Cardiac muscle cell (in vitro differentiated cells and primary cell): ENCODE measurements at regions not wholly inside any gene's neighbourhood (a gene's known extent, or its start where the extent isn't known, plus 50 kb on each side); places are given as distances from the start of the nearest gene placed in this dataset.

ENCODE experiments used
- DNase-seq, 2 donors: peaks; one replicate each; pipeline versions ENCODE4 v3.0.0 to v3.0.0-alpha.2; 2010 to 2017; ENCODE audit warnings: low read depth in 1 of 2, low spot score in 1 of 2
- H3K27ac ChIP-seq: fragments of 200-600 bp; sonication (generic); 2 replicates; pipeline ENCODE4 v1.5.1; 2016
- H3K27me3 ChIP-seq: fragments of 200-600 bp; sonication (generic); 2 replicates; pipeline ENCODE4 v1.6.0; 2016; ENCODE audit warnings: control low read depth
- H3K36me3 ChIP-seq: fragments of 200-600 bp; sonication (generic); 2 replicates; pipeline ENCODE4 v1.5.1; 2016; ENCODE audit warnings: control low read depth
- H3K4me1 ChIP-seq: fragments of 200-600 bp; sonication (generic); 2 replicates; pipeline ENCODE4 v1.8.1; 2017; ENCODE audit warnings: low read depth, mild to moderate bottlenecking, mixed run types
- H3K4me3 ChIP-seq: fragments of 200-600 bp; sonication (generic); 2 replicates; pipeline ENCODE4 v1.5.1; 2016; ENCODE audit warnings: mild to moderate bottlenecking
- H3K9me3 ChIP-seq: fragments of 200-600 bp; sonication (generic); 2 replicates; pipeline ENCODE4 v1.5.1; 2017; ENCODE audit warnings: low read depth, mild to moderate bottlenecking, control low read depth
- CTCF ChIP-seq: IDR thresholded peaks from 2 replicates; pipeline ENCODE4 v1.5.1; 2012; ENCODE audit warnings: low read depth, mild to moderate bottlenecking, low read length

GRCh38 chr1:4044967-4045366 lies 144.9 kb upstream of the C1orf174 start:
- H3K27me3 ChIP-seq, result no peaks in the 10 kb centered on the region
- no peak for DNase-seq
- H3K36me3 ChIP-seq, result no peaks in the 10 kb centered on the region
- H3K9me3 ChIP-seq, result no peaks in the 10 kb centered on the region
- TF ChIP-seq CTCF, result no peak
- no peak overlapping the region for H3K4me3 ChIP-seq
- H3K4me1 ChIP-seq, result no peaks in the 10 kb centered on the region
- no peak overlapping the region for H3K27ac ChIP-seq

- H3K4me3 ChIP-seq, result no peak overlapping the region
- no peak overlapping the region for H3K27ac ChIP-seq
- H3K27me3 ChIP-seq, result no peaks in the 10 kb centered on the region
- H3K4me1 ChIP-seq, result no peaks in the 10 kb centered on the region
- TF ChIP-seq CTCF, result no peak
- H3K9me3 ChIP-seq, result no peaks in the 10 kb centered on the region
- no peak for DNase-seq
- H3K36me3 ChIP-seq, result no peaks in the 10 kb centered on the region
Observed at GRCh38 chr1:4045397-4046010, 145.4 kb upstream of the C1orf174 start.

GRCh38 chr1:4046836-4047461 lies 146.9 kb upstream of the C1orf174 start:
- H3K27me3 ChIP-seq, result no peaks in the 10 kb centered on the region
- H3K9me3 ChIP-seq, result no peaks in the 10 kb centered on the region
- no peaks in the 10 kb centered on the region for H3K4me1 ChIP-seq
- no peak overlapping the region for H3K27ac ChIP-seq
- no peak for DNase-seq
- no peaks in the 10 kb centered on the region for H3K36me3 ChIP-seq
- no peak for TF ChIP-seq CTCF
- no peak overlapping the region for H3K4me3 ChIP-seq

GRCh38 chr1:4047666-4048065 lies 147.6 kb upstream of the C1orf174 start:
- Histone ChIP-seq H3K4me1 (no peaks in the 10 kb centered on the region), H3K36me3 (no peaks in the 10 kb centered on the region), H3K4me3 (no peak overlapping the region), H3K27ac (no peak overlapping the region), H3K9me3 (no peaks in the 10 kb centered on the region), H3K27me3 (no peaks in the 10 kb centered on the region)
- DNase-seq, result no peak
- no peak for TF ChIP-seq CTCF

- TF ChIP-seq CTCF, result no peak
- Histone ChIP-seq H3K27me3 (no peaks in the 10 kb centered on the region), H3K4me3 (no peak overlapping the region), H3K4me1 (no peaks in the 10 kb centered on the region), H3K36me3 (no peaks in the 10 kb centered on the region), H3K9me3 (no peaks in the 10 kb centered on the region), H3K27ac (no peak overlapping the region)
- DNase-seq, result no peak
Observed at GRCh38 chr1:4048076-4048475, 148.0 kb upstream of the C1orf174 start.

GRCh38 chr1:4048921-4049320 lies 148.8 kb upstream of the C1orf174 start:
- no peaks in the 10 kb centered on the region for H3K9me3 ChIP-seq
- H3K36me3 ChIP-seq, result no peaks in the 10 kb centered on the region
- no peak overlapping the region for H3K4me3 ChIP-seq
- no peaks in the 10 kb centered on the region for H3K27me3 ChIP-seq
- no peak overlapping the region for H3K27ac ChIP-seq
- no peaks in the 10 kb centered on the region for H3K4me1 ChIP-seq
- no peak for DNase-seq
- TF ChIP-seq CTCF, result no peak
